ENCODE measurements at regions not wholly inside any gene's neighbourhood (a gene's known extent, or its start where the extent isn't known, plus 50 kb on each side); places are given as distances from the start of the nearest gene placed in this dataset.
"Not testable (repeated sequence)": the region's sequence is repeated elsewhere in the genome, so short reads cannot be mapped to it uniquely, and the experiment has no call there.

DNA sequence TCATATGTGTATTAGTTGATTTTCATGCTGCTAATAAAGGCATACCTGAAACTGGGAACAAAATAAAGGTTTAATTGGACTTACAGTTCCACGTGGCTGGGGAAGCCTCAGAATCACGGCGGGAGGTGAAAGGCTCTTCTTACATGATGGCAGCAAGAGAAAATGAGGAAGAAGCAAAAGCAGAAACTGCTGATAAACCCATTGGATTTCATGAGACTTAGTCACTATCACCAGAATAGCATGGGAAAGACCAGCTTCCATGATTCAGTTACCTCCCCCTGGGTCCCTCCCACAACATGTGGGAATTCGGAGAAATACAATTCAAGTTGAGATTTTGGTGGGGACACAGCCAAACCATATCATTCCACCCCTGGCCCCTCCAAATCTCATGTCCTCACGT, 633.4 kb downstream of the MID1IP1 start:
- DNase-seq (ENCODE audit: low read depth in 2 of 2, low spot score in 1 of 2) = not testable (repeated sequence)

- DNase-seq (ENCODE audit: low read depth in 2 of 2, low spot score in 1 of 2) = not testable (repeated sequence)
Measured at GRCh38 chrX:39436538-39436937, 635.3 kb downstream of the MID1IP1 start.

GRCh38 chrX:39437670-39438441, 636.6 kb downstream of the MID1IP1 start:
- DNase-seq (ENCODE audit: low read depth in 2 of 2, low spot score in 1 of 2) = no peak

DNA sequence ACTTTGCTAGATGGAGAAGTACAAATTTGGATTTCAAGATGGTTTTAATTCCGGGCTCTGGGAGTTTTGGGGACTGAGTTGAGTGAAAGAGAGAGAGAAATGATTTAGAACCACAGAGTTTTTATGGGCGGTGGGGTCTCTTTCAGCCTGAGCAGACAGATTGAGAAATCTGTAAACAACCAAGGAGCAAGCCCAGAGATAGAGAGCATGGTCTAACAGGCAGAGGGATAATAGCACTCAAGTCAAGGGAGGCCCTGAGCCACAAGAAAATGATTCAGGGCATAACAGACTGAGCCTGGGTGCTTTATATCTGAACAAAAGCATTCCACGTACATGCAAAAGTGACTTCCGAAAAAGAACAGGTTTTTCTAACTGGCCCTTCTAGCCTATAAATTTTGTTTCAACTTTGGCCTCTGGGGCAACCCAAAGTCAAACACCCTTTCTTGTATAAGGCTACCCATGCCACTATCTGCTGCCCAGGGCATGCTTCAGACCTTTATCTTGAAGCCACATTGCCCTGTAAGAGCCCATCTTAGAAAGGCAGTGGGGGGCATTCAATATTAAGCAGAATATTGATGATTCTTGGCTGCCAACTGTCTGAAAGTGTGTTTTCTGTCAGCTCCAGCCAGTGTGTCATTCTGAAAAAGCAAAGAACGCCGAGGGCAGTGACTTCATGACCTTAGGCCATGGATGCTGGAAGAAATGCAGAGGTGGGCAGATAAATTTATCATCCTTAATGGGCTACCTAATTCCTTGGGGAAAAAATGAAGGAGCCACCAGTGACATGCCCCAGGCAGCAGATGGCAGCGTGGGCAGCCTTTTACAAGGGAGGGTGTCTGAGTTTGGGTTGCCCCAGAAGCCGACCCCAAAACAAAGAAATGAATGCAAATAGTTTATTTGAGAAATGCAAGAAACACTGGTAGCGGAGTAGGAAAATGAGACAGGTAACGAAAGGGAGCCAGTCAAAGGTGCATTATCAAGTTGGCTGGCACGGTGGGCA, 637.6 kb downstream of the MID1IP1 start:
- DNase-seq (ENCODE audit: low read depth in 2 of 2, low spot score in 1 of 2) = no peak

DNA sequence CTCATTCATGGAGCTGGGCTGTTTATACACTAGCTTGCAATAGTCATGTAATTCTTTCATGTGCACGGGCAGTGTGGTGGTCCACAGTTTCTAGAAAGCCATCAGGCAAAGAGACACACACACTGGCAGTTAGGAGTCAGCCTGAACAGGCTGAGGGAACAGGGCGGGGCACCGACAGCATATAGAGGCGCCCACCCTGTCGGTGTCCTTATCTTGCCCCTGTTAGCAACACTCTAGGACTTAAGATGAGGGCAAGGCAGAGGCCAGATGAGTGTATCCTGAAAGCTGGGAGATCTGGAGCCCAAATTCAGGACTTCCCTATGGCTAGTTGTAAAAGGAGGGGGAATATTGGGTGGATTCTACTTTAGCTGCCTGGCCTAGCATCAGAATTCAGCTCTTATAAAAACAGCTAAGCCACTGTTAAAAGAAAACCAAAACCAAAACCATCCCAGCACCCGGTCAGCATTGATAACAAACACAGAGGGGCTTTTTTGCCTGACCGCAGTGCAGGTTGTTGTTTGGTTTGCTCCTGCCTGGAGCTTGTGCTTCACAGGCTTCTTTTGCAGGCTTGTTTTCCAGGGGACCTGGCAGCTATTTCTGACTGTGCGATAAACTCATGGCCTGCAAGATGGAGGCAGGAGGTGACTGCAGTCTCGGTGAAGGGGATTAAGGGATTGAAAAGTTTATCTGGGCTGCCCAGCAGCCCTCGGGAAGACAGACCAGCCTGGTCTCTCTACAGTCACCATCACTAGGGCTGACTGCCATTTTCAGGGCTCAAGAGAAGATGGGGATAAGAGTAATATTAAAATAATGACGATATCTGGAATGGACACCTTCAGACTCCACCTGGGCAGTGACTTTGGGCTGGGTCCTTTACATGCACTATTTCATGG, 638.9 kb downstream of the MID1IP1 start:
- DNase-seq (ENCODE audit: low read depth in 2 of 2, low spot score in 1 of 2) = peak in 1 of 2 donors; percentile 1

DNA sequence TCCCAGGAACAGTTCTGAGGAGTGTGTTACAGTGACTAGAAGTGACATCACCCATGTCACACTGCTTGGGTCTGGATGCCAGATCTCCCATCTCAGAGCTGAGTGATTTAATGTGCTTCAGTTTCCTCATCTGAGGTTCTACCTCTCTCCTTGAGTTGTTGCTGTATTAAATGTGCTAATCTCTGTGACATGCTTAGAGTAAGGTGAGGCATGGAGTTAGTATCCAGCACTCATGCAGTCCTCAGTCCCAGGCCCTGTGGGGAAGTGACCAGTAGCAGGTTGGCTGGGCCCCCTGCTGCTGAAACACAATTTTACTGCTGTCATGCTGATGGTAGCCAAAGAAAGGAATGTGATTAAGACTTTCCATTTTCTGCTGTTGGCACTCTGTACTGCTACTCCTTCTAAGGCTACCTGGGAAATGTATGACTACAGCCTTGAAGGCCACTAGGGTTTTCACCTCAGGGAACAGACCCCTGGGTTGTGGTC, 639.6 kb downstream of the MID1IP1 start:
- no peak for DNase-seq (ENCODE audit: low read depth in 2 of 2, low spot score in 1 of 2)

- DNase-seq (ENCODE audit: low read depth in 2 of 2, low spot score in 1 of 2) = no peak
Measured at GRCh38 chrX:39442332-39442731, 641.1 kb downstream of the MID1IP1 start.

DNA sequence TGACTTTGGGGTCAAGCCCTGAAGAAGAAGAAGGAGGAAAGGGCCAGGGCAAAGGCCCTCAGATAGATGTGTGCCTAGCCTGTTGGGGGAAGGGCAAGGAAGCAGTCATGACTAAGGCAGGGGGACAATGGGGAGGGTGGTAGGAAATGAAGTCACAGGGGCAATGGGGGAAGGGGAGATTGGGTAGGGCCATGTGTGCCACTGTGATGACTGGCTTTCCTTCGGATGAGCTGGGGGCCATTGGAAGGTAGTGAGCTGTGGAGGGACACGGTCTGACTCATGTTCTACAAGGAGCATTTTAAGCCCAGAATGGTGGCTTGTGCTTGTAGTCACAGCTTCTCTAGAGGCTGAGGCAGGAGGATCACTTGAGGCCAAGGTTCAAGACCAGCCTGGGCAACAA, 642.0 kb downstream of the MID1IP1 start:
- DNase-seq (ENCODE audit: low read depth in 2 of 2, low spot score in 1 of 2) = no peak

DNA sequence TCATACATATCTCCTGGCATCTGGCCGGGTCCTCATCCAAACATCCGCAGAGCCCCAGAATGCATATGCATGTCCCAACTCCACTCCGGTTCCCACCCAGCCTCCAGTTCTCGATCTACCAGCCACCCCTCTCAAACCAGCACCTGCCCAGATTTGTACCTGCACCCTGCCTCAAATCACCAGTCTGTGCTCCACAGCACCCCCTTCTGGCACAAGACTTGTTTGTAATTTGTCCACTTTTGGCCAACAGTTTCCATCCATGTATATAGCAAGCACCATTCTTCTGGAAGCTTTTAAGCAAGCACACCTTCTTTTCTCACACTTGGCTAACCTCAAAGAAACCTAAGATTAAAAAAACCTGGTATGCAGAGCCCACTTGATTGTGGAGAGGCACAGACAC, 644.1 kb downstream of the MID1IP1 start:
- DNase-seq (ENCODE audit: low read depth in 2 of 2, low spot score in 1 of 2) = no peak

GRCh38 chrX:39449352-39449751, 648.1 kb downstream of the MID1IP1 start:
- DNase-seq (ENCODE audit: low read depth in 2 of 2, low spot score in 1 of 2) = no peak

- DNase-seq (ENCODE audit: low read depth in 2 of 2, low spot score in 1 of 2) = no peak
Measured at GRCh38 chrX:39450234-39450977, 647.4 kb downstream of the BCOR start.

DNA sequence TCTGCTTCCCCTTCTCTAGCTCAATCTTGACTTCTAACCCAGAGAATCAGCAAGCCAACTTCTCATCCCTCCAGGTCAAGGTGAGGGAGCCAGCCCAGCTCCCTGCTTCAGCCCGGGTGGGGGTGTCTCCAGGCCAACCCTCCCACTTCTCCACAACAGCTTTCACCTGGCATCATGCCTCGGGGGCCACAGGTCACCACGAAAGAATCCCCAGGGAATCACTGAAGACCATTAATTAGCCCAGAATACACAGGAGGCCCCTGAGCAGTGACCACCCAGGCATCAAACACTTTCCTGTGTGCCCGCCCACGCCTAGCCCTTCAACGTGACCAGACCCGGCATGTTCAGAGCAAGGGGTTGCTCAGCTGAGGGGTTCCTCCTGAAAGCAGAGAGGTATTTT, 646.7 kb downstream of the BCOR start:
- no peak for DNase-seq (ENCODE audit: low read depth in 2 of 2, low spot score in 1 of 2)

- DNase-seq (ENCODE audit: low read depth in 2 of 2, low spot score in 1 of 2) = no peak
Measured at GRCh38 chrX:39452401-39452800, 645.4 kb downstream of the BCOR start.

GRCh38 chrX:39453889-39454621, 643.7 kb downstream of the BCOR start:
- no peak for DNase-seq (ENCODE audit: low read depth in 2 of 2, low spot score in 1 of 2)

- no peak for DNase-seq (ENCODE audit: low read depth in 2 of 2, low spot score in 1 of 2)
Measured at GRCh38 chrX:39456894-39457604, 640.7 kb downstream of the BCOR start.

DNA sequence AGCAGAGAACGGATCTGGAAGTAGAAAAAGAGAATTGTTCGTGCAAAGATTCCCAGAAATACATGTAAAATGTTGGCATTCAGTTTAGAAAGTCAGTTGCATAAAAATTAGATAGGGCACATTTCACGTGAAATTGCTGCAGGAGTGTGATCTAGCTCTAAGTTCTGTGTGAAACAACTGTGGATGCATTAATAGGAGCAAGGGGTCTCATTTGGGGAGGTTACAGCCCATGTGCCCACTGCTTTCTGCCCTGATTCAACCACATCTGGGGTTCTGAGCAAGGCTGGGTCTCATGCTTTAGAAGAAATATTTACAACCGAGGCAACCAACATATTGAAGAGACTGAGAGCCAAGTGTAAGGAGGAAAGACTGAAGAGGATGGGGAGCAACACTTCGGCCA, 639.0 kb downstream of the BCOR start:
- no peak for DNase-seq (ENCODE audit: low read depth in 2 of 2, low spot score in 1 of 2)

DNA sequence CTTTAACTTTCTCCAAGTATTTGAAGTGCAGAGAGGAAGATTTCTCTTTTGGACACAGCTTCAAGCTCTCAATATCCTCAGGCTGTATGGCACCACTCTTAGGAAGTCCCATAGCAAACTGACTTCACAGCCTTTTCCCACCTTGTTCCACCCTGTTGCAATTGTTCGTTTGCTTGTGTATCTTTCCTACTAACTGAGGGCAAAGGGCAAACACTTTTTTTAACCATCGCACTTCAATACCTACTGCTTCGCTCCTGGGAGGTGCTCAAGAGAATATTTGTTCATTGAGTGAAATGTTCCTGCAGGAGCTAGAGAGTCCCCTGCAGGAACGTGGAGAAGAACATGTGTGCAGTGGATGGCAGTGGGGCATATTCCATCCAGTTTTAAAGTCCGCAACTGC, 638.6 kb downstream of the BCOR start:
- DNase-seq (ENCODE audit: low read depth in 2 of 2, low spot score in 1 of 2) = no peak

DNA sequence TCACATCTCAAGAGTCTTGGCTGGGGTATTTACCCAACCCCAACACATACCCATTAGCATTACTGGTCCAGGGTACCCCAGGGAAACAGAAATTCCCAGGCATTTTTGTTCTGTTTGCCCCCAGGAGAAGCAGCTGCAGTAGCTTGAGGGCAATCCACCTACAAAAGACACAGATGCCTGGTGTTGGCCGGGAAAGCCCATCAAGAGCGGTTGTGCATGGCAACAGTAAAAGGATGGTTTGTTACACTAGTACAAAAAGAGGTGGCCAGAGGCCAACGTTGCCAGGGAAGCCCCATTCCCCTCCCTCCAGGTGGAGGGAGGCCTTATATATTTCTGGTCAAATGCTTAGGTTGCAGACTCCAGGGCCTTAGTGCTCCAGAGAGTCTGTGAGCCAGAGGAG, 637.8 kb downstream of the BCOR start:
- no peak for DNase-seq (ENCODE audit: low read depth in 2 of 2, low spot score in 1 of 2)

DNA sequence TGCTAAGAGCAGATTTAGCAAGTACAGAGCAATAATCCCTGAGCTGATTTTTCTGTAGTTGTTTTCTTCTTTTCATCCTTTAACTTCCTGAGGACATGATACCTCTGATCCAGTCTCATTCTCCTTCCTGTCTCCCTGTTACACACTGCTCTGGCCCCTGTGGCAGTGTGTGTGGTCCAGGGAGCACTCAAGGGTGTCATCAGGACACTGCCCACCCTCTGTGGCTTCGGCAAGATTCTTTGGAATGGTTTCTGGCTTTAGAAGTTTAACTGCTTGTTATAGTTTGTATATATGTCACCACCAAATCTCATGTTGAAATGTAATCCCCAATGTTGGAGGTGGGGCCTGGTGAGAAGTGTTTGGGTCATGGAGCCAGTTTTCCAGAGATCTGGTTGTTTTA, 637.3 kb downstream of the BCOR start:
- DNase-seq (ENCODE audit: low read depth in 2 of 2, low spot score in 1 of 2) = no peak
